ENCODE measurements at regions not wholly inside any gene's neighbourhood (a gene's known extent, or its start where the extent isn't known, plus 50 kb on each side); places are given as distances from the start of the nearest gene placed in this dataset.

- Histone ChIP-seq H2AFZ (ENCODE audit: low read length) (no peak overlapping the region), H3K79me2 (ENCODE audit: insufficient read depth, low read length) (no peaks in the 10 kb centered on the region), H3K4me2 (ENCODE audit: low read length) (no peak overlapping the region), H3K27me3 (ENCODE audit: insufficient read depth, low read length) (no peaks in the 10 kb centered on the region), H3K9ac (ENCODE audit: low read length) (no peak overlapping the region), H4K20me1 (ENCODE audit: insufficient read depth, low read length) (no peaks in the 10 kb centered on the region), H3K4me3 (ENCODE audit: low read depth, low read length, poor library complexity, severe bottlenecking) (no peak overlapping the region), H3F3A (ENCODE audit: insufficient read depth, low read length) (no peaks in the 10 kb centered on the region), H3K9me3 (ENCODE audit: low read length) (no peaks in the 10 kb centered on the region), H3K36me3 (ENCODE audit: insufficient read depth, low read length) (no peaks in the 10 kb centered on the region), H3K27ac (ENCODE audit: low read depth, low read length, poor library complexity, severe bottlenecking) (no peak overlapping the region), H3K9me2 (ENCODE audit: low read depth, low read length) (no peaks in the 10 kb centered on the region), H3K4me1 (ENCODE audit: insufficient read depth, low read length, severe bottlenecking) (no peaks in the 10 kb centered on the region)
- TF ChIP-seq, protein P1, sequence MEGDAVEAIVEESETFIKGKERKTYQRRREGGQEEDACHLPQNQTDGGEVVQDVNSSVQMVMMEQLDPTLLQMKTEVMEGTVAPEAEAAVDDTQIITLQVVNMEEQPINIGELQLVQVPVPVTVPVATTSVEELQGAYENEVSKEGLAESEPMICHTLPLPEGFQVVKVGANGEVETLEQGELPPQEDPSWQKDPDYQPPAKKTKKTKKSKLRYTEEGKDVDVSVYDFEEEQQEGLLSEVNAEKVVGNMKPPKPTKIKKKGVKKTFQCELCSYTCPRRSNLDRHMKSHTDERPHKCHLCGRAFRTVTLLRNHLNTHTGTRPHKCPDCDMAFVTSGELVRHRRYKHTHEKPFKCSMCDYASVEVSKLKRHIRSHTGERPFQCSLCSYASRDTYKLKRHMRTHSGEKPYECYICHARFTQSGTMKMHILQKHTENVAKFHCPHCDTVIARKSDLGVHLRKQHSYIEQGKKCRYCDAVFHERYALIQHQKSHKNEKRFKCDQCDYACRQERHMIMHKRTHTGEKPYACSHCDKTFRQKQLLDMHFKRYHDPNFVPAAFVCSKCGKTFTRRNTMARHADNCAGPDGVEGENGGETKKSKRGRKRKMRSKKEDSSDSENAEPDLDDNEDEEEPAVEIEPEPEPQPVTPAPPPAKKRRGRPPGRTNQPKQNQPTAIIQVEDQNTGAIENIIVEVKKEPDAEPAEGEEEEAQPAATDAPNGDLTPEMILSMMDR (IDR thresholded peaks at IDR 0.05; ENCODE audit: low read length) = no peak
- TF ChIP-seq EZH2 (IDR thresholded peaks at IDR 0.05; ENCODE audit: borderline replicate concordance, low read length) = no peak
Measured at GRCh38 chr5:37926732-37927131, 86.9 kb upstream of the GDNF start.

GRCh38 chr5:37921452-37921851 is 81.6 kb upstream of the GDNF start:
- no peaks in the 10 kb centered on the region for H3K36me3 ChIP-seq (ENCODE audit: insufficient read depth, low read length)
- H3K4me1 ChIP-seq (ENCODE audit: insufficient read depth, low read length, severe bottlenecking) = no peaks in the 10 kb centered on the region
- H2AFZ ChIP-seq (ENCODE audit: low read length) = no peak overlapping the region
- H3K9me3 ChIP-seq (ENCODE audit: low read length) = no peaks in the 10 kb centered on the region
- no peak overlapping the region for H3K27ac ChIP-seq (ENCODE audit: low read depth, low read length, poor library complexity, severe bottlenecking)
- no peaks in the 10 kb centered on the region for H3K79me2 ChIP-seq (ENCODE audit: insufficient read depth, low read length)
- H3K9ac ChIP-seq (ENCODE audit: low read length) = no peak overlapping the region
- no peaks in the 10 kb centered on the region for H3K9me2 ChIP-seq (ENCODE audit: low read depth, low read length)
- no peaks in the 10 kb centered on the region for H3K27me3 ChIP-seq (ENCODE audit: insufficient read depth, low read length)
- TF ChIP-seq, protein P1 (IDR thresholded peaks at IDR 0.05; ENCODE audit: low read length) = no peak
- no peak for TF ChIP-seq EZH2 (IDR thresholded peaks at IDR 0.05; ENCODE audit: borderline replicate concordance, low read length)
- no peak overlapping the region for H3K4me3 ChIP-seq (ENCODE audit: low read depth, low read length, poor library complexity, severe bottlenecking)
- H4K20me1 ChIP-seq (ENCODE audit: insufficient read depth, low read length) = no peaks in the 10 kb centered on the region
- no peaks in the 10 kb centered on the region for H3F3A ChIP-seq (ENCODE audit: insufficient read depth, low read length)
- H3K4me2 ChIP-seq (ENCODE audit: low read length) = no peak overlapping the region

DNA sequence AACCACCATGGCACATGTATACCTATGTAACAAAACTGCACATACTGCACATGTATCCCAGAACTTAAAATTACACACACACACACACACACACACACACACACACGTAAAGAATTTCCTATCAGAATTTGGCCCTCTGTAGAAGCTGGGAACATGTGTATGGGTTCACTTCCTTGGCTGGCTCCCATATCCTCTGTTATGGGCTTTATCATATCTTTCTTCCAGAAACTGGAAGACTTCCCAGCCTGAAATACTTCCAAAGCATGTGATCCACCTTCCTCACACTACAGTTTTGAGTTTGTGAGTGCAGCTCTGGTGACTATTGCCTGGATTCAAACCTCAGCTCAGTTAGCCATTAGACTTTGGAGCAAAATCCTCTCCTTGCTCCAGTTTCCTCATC is 78.6 kb upstream of the GDNF start:
- no peak overlapping the region for H2AFZ ChIP-seq (ENCODE audit: low read length)
- no peaks in the 10 kb centered on the region for H3K36me3 ChIP-seq (ENCODE audit: insufficient read depth, low read length)
- no peak overlapping the region for H3K4me3 ChIP-seq (ENCODE audit: low read depth, low read length, poor library complexity, severe bottlenecking)
- no peaks in the 10 kb centered on the region for H3K27me3 ChIP-seq (ENCODE audit: insufficient read depth, low read length)
- H4K20me1 ChIP-seq (ENCODE audit: insufficient read depth, low read length) = no peaks in the 10 kb centered on the region
- H3K79me2 ChIP-seq (ENCODE audit: insufficient read depth, low read length) = no peaks in the 10 kb centered on the region
- TF ChIP-seq, protein P1 (IDR thresholded peaks at IDR 0.05; ENCODE audit: low read length) = no peak
- TF ChIP-seq EZH2 (IDR thresholded peaks at IDR 0.05; ENCODE audit: borderline replicate concordance, low read length) = no peak
- H3K27ac ChIP-seq (ENCODE audit: low read depth, low read length, poor library complexity, severe bottlenecking) = no peak overlapping the region
- H3K9me2 ChIP-seq (ENCODE audit: low read depth, low read length) = no peaks in the 10 kb centered on the region
- no peak overlapping the region for H3K4me2 ChIP-seq (ENCODE audit: low read length)
- no peaks in the 10 kb centered on the region for H3K4me1 ChIP-seq (ENCODE audit: insufficient read depth, low read length, severe bottlenecking)
- no peaks in the 10 kb centered on the region for H3K9me3 ChIP-seq (ENCODE audit: low read length)
- no peak overlapping the region for H3K9ac ChIP-seq (ENCODE audit: low read length)
- no peaks in the 10 kb centered on the region for H3F3A ChIP-seq (ENCODE audit: insufficient read depth, low read length)
